HCT116 (cell line): ENCODE measurements at regions not wholly inside any gene's neighbourhood (a gene's known extent, or its start where the extent isn't known, plus 50 kb on each side); places are given as distances from the start of the nearest gene placed in this dataset.

Experiments
- ATAC-seq: fragments of 200-7000 bp; cut with Tn5 transposase; 2 replicates; pipeline ENCODE4 v1.9.1; 2020; ENCODE audit warnings: mild to moderate bottlenecking, moderate library complexity
- BruUV-seq: library from RNA; stranded (reverse); fragments of 400-500 nt; replicated peaks from 2 replicates; lab custom pipeline; 2021; lab: Mats Ljungman, UMichigan
- CTCF ChIA-PET: fragments of 300-600 bp; sonication (Branson Sonifier 250); formaldehyde crosslinking; loops from one replicate; lab custom pipeline; 2021; ENCODE audit warnings: antibody characterized with exemption; lab: Charles Lee
- POLR2A ChIA-PET: fragments of 300-600, 350-600 bp; sonication (Branson Sonifier 250); formaldehyde crosslinking; loops from one replicate; lab custom pipeline; 2021; ENCODE audit warnings: antibody characterized with exemption; lab: Charles Lee
- RAD21 ChIA-PET, 2 experiments: fragments of 300-600 bp; sonication (Branson Sonifier 250); formaldehyde crosslinking; loops; one replicate each; lab custom pipeline; 2023; ENCODE audit warnings: low total read pairs in 2 of 2; ENCODE audit not compliant: uncharacterized antibody in 2 of 2, unreplicated experiment in 2 of 2, low non-redundant PET in 1 of 2; lab: Charles Lee
- DNase-seq: peaks from one replicate; pipeline ENCODE4 v3.0.0-alpha.2; 2010; ENCODE audit warnings: low read depth, low spot score
- H2AFZ ChIP-seq: fragments of 200-600 bp; shearing (Covaris generic), sonication (generic); 2 replicates; pipeline ENCODE4 v1.6.1; 2017; ENCODE audit warnings: low read depth, mixed run types, mixed read lengths, antibody characterized with exemption, low read length; ENCODE audit not compliant: poor library complexity, severe bottlenecking
- H3K27ac ChIP-seq: 2 replicates; pipeline ENCODE4 v1.5.1; 2012; ENCODE audit warnings: low read depth, low read length
- H3K27me3 ChIP-seq: fragments of 200-600 bp; sonication (generic); 2 replicates; pipeline ENCODE4 v1.6.1; 2016; ENCODE audit warnings: mixed run types, low read length, mixed read lengths; ENCODE audit not compliant: insufficient read depth
- H3K36me3 ChIP-seq, 2 experiments: fragments of 200-500 bp in 1 of 2; fragments of 200-600 bp in 1 of 2; sonication (Bioruptor generic) in 1 of 2; sonication (generic) in 1 of 2; 2 replicates each; pipeline versions ENCODE4 v1.5.1 to v1.6.1; 2014 to 2016; ENCODE audit warnings: low read length in 2 of 2, inconsistent platforms in 1 of 2, mixed read lengths in 1 of 2, mixed run types in 1 of 2; ENCODE audit not compliant: insufficient read depth in 2 of 2, control insufficient read depth in 1 of 2
- H3K4me1 ChIP-seq, 2 experiments: fragments of 200-600 bp in 1 of 2; sonication (generic) in 1 of 2; 2 replicates each; pipeline versions ENCODE4 v1.5.1 to v1.6.1; 2012 to 2017; ENCODE audit warnings: low read length in 2 of 2, inconsistent platforms in 1 of 2, mild to moderate bottlenecking in 1 of 2, mixed read lengths in 1 of 2, mixed run types in 1 of 2, moderate library complexity in 1 of 2; ENCODE audit not compliant: insufficient read depth in 2 of 2, control insufficient read depth in 1 of 2
- H3K4me2 ChIP-seq: fragments of 200-600 bp; sonication (generic); 2 replicates; pipeline ENCODE4 v1.6.1; 2017; ENCODE audit warnings: mixed run types, low read length, mixed read lengths
- H3K4me3 ChIP-seq, 2 experiments: fragments of 200-600 bp in 1 of 2; sonication (generic) in 1 of 2; replicated peaks in 1 of 2; 2 replicates each; pipeline ENCODE4 v1.5.1; 2011 to 2016; ENCODE audit warnings: low read length in 2 of 2, control low read depth in 1 of 2, low read depth in 1 of 2, mild to moderate bottlenecking in 1 of 2, mixed read lengths in 1 of 2, mixed run types in 1 of 2
- H3K79me2 ChIP-seq: fragments of 200-600 bp; sonication (generic); 2 replicates; pipeline ENCODE4 v1.6.1; 2017; ENCODE audit warnings: mild to moderate bottlenecking, mixed run types, low read length, moderate library complexity, mixed read lengths; ENCODE audit not compliant: insufficient read depth
- H3K9ac ChIP-seq: fragments of 200-600 bp; sonication (generic); 2 replicates; pipeline ENCODE4 v1.6.1; 2016; ENCODE audit warnings: low read length, mixed read lengths
- H3K9me2 ChIP-seq: fragments of 200-600 bp; sonication (generic), shearing (Covaris generic); 2 replicates; pipeline ENCODE4 v1.6.1; 2017; ENCODE audit warnings: mixed run types, mild to moderate bottlenecking, moderate library complexity; ENCODE audit not compliant: insufficient read depth
- H3K9me3 ChIP-seq, 2 experiments: fragments of 200-500 bp in 1 of 2; fragments of 200-600 bp in 1 of 2; sonication (Bioruptor generic) in 1 of 2; sonication (generic) in 1 of 2; 2 replicates each; pipeline ENCODE4 v1.6.1; 2014 to 2017; ENCODE audit warnings: low read length in 2 of 2, mixed read lengths in 2 of 2, inconsistent platforms in 1 of 2, low read depth in 1 of 2, mild to moderate bottlenecking in 1 of 2, mixed run types in 1 of 2, moderate library complexity in 1 of 2; ENCODE audit not compliant: control insufficient read depth in 1 of 2, insufficient read depth in 1 of 2
- H4K20me1 ChIP-seq: fragments of 200-600 bp; sonication (generic), shearing (Covaris generic); 2 replicates; pipeline ENCODE4 v1.6.1; 2017; ENCODE audit warnings: mixed run types, mild to moderate bottlenecking, moderate library complexity; ENCODE audit not compliant: insufficient read depth
- CEBPB ChIP-seq: IDR thresholded peaks from 2 replicates; pipeline ENCODE4 v1.6.1; 2012; ENCODE audit warnings: low read depth
- EGR1 ChIP-seq: IDR thresholded peaks from 2 replicates; pipeline ENCODE4 v1.6.1; 2012; ENCODE audit warnings: low read depth
- ELF1 ChIP-seq: IDR thresholded peaks from 2 replicates; pipeline ENCODE4 v1.6.1; 2012; ENCODE audit warnings: low read depth, borderline replicate concordance
- FOSL1 ChIP-seq: IDR thresholded peaks from 2 replicates; pipeline ENCODE4 v1.6.1; 2012; ENCODE audit warnings: low read depth
- JUND ChIP-seq: IDR thresholded peaks from 2 replicates; pipeline ENCODE4 v1.6.1; 2012
- POLR2A ChIP-seq: IDR thresholded peaks from 2 replicates; pipeline ENCODE4 v1.7.0; 2011; ENCODE audit warnings: borderline replicate concordance; ENCODE audit not compliant: insufficient read depth, insufficient read length; ENCODE audit errors: extremely low read depth
- SP1 ChIP-seq: IDR thresholded peaks from 2 replicates; pipeline ENCODE4 v1.6.1; 2012; ENCODE audit warnings: low read depth
- TCF7L2 ChIP-seq: IDR thresholded peaks from 2 replicates; pipeline ENCODE4 v1.7.0; 2011; ENCODE audit warnings: borderline replicate concordance, inconsistent platforms; ENCODE audit not compliant: insufficient read depth, insufficient read length; ENCODE audit errors: extremely low read depth
- YY1 ChIP-seq: IDR thresholded peaks from 2 replicates; pipeline ENCODE4 v1.6.1; 2011; ENCODE audit warnings: low read length, low read depth, moderate library complexity, mild to moderate bottlenecking; ENCODE audit not compliant: insufficient replicate concordance; ENCODE audit errors: extremely low read depth
- intact Hi-C: fragments of 100-400 bp; cut with micrococcal nuclease; formaldehyde crosslinking; loops from 2 replicates; pipeline ENCODE4 v1.10.0; 2022

DNA sequence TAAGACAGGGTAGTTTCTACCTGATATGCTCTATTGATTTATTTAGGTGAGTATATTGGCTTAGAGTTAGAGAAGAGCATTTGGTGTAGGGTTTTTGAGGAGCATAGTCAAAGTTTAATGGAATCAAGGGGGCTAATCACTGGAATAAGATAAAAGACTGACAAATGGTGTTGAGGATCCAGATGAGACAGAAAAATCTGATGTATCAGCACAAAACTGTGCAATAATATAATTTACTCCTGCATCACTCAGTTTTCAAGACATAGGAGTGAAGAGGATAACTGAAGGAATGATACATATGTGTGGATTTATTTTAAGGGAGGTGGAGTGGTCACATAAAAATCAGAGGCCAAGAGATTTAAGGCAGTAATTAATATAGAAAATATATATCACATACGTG, 339.2 kb downstream of the NYAP2 start:
- no peak overlapping the region for H3K27ac ChIP-seq
- BruUV-seq: no TSS peak
- no peak for TF ChIP-seq CEBPB
- H3K27me3 ChIP-seq: no peaks in the 10 kb centered on the region
- no peaks in the 10 kb centered on the region for H3K9me2 ChIP-seq
- H2AFZ ChIP-seq: no peak overlapping the region
- intact Hi-C loops: no loop called here
- no peaks in the 10 kb centered on the region for H3K79me2 ChIP-seq
- RAD21 ChIA-PET: no interaction called here
- no peaks in the 10 kb centered on the region for H3K9me3 ChIP-seq
- H3K4me2 ChIP-seq: no peak overlapping the region
- H3K36me3 ChIP-seq: no peaks in the 10 kb centered on the region
- CTCF ChIA-PET: no interaction called here
- peaks cover 26 to 31% of the 10 kb centered on the region in 2 experiments for H3K4me1 ChIP-seq
- no peak overlapping the region for H3K9ac ChIP-seq
- DNase-seq (no peak), ATAC-seq (no peak)
- POLR2A ChIA-PET: no interaction called here
- no peaks in the 10 kb centered on the region for H4K20me1 ChIP-seq
- H3K4me3 ChIP-seq: no peak overlapping the region

DNA sequence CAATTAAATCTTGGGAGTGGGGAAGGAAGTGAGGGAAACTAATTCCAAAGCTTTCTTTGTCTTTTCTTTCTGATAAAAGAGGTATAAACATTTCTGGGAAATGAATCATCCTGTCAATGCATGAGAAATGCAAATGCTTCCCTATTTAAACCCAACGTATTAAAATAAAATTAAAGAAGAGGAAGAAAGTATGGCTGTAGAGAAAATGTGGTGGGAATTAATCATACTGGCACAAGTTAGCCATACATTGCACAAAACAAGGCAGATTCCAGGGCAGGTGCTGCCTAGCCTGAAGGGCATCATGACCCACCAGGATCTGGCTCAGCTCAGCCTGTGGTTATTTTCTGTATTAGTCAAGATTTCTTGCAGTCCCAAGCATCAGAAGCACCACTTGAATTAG, 338.0 kb downstream of the NYAP2 start:
- H3K27me3 ChIP-seq: no peaks in the 10 kb centered on the region
- BruUV-seq: no TSS peak
- no peak overlapping the region for H3K4me3 ChIP-seq
- H3K27ac ChIP-seq: peak overlapping the region; percentile 27; the same call in 1 of the 2 replicates
- ATAC-seq (peak; percentile 25), DNase-seq (no peak)
- no peaks in the 10 kb centered on the region for H3K36me3 ChIP-seq
- TF ChIP-seq JUND (no peak), CEBPB (no peak), FOSL1 (0 out of 2 replicates have a peak, but pooled peaks have one; percentile 23), POLR2A (no peak), EGR1 (no peak), TCF7L2 (no peak), YY1 (no peak), SP1 (no peak), ELF1 (no peak)
- no peak overlapping the region for H3K9ac ChIP-seq
- H2AFZ ChIP-seq: no peak overlapping the region
- ChIA-PET RAD21 (no interaction called here), POLR2A (no interaction called here), CTCF (no interaction called here)
- no peaks in the 10 kb centered on the region for H3K79me2 ChIP-seq
- no peaks in the 10 kb centered on the region for H3K9me3 ChIP-seq
- H4K20me1 ChIP-seq: no peaks in the 10 kb centered on the region
- H3K4me1 ChIP-seq: peaks cover 26 to 31% of the 10 kb centered on the region in 2 experiments
- intact Hi-C loops: no loop called here
- no peaks in the 10 kb centered on the region for H3K9me2 ChIP-seq
- peak overlapping the region; percentile 33 for H3K4me2 ChIP-seq
